ENCODE measurements at regions not wholly inside any gene's neighbourhood (a gene's known extent, or its start where the extent isn't known, plus 50 kb on each side); places are given as distances from the start of the nearest gene placed in this dataset.
"Not testable (repeated sequence)": the region's sequence is repeated elsewhere in the genome, so short reads cannot be mapped to it uniquely, and the experiment has no call there.

- Histone ChIP-seq H3K27ac (ENCODE audit: low read length) (no peak overlapping the region), H3K27me3 (ENCODE audit: control insufficient read depth, insufficient read depth, low read length) (no peaks in the 10 kb centered on the region), H3K4me3 (ENCODE audit: low read length) (no peak overlapping the region), H3K9me3 (ENCODE audit: control insufficient read depth, insufficient read depth, low read length) (no peaks in the 10 kb centered on the region), H3K4me1 (ENCODE audit: control insufficient read depth, insufficient read depth, low read length) (no peaks in the 10 kb centered on the region), H3K36me3 (ENCODE audit: control insufficient read depth, insufficient read depth, low read length) (no peaks in the 10 kb centered on the region)
- no CpG with 5 or more reads among the region's 1 CpG for WGBS (ENCODE audit: insufficient coverage, insufficient read length)
- DNase-seq (ENCODE audit: low read depth, low spot score): no peak
Observed at GRCh38 chr15:25605151-25605550, 166.3 kb upstream of the UBE3A start.

- DNase-seq (ENCODE audit: low read depth, low spot score): no peak
- H3K27me3 ChIP-seq (ENCODE audit: control insufficient read depth, insufficient read depth, low read length): no peaks in the 10 kb centered on the region
- H3K36me3 ChIP-seq (ENCODE audit: control insufficient read depth, insufficient read depth, low read length): no peaks in the 10 kb centered on the region
- H3K27ac ChIP-seq (ENCODE audit: low read length): no peak overlapping the region
- H3K4me3 ChIP-seq (ENCODE audit: low read length): no peak overlapping the region
- no CpG with 5 or more reads among the region's 1 CpG for WGBS (ENCODE audit: insufficient coverage, insufficient read length)
- no peaks in the 10 kb centered on the region for H3K9me3 ChIP-seq (ENCODE audit: control insufficient read depth, insufficient read depth, low read length)
- no peaks in the 10 kb centered on the region for H3K4me1 ChIP-seq (ENCODE audit: control insufficient read depth, insufficient read depth, low read length)
Observed at GRCh38 chr15:25600751-25601150, 161.9 kb upstream of the UBE3A start.

- H3K4me3 ChIP-seq (ENCODE audit: low read length): no peak overlapping the region
- no peak overlapping the region for H3K27ac ChIP-seq (ENCODE audit: low read length)
- DNase-seq (ENCODE audit: low read depth, low spot score): no peak
- no peaks in the 10 kb centered on the region for H3K4me1 ChIP-seq (ENCODE audit: control insufficient read depth, insufficient read depth, low read length)
- WGBS (ENCODE audit: insufficient coverage, insufficient read length): no CpG with 5 or more reads among the region's 5 CpGs
- H3K36me3 ChIP-seq (ENCODE audit: control insufficient read depth, insufficient read depth, low read length): no peaks in the 10 kb centered on the region
- H3K27me3 ChIP-seq (ENCODE audit: control insufficient read depth, insufficient read depth, low read length): no peaks in the 10 kb centered on the region
- no peaks in the 10 kb centered on the region for H3K9me3 ChIP-seq (ENCODE audit: control insufficient read depth, insufficient read depth, low read length)
Observed at GRCh38 chr15:25597571-25597970, 158.7 kb upstream of the UBE3A start.

GRCh38 chr15:25596644-25597562, 158.1 kb upstream of the UBE3A start:
- H3K27me3 ChIP-seq (ENCODE audit: control insufficient read depth, insufficient read depth, low read length): no peaks in the 10 kb centered on the region
- no peaks in the 10 kb centered on the region for H3K9me3 ChIP-seq (ENCODE audit: control insufficient read depth, insufficient read depth, low read length)
- no peaks in the 10 kb centered on the region for H3K36me3 ChIP-seq (ENCODE audit: control insufficient read depth, insufficient read depth, low read length)
- H3K4me1 ChIP-seq (ENCODE audit: control insufficient read depth, insufficient read depth, low read length): no peaks in the 10 kb centered on the region
- H3K4me3 ChIP-seq (ENCODE audit: low read length): no peak overlapping the region
- H3K27ac ChIP-seq (ENCODE audit: low read length): no peak overlapping the region
- WGBS (ENCODE audit: insufficient coverage, insufficient read length): no CpG with 5 or more reads among the region's 44 CpGs
- no peak for DNase-seq (ENCODE audit: low read depth, low spot score)

GRCh38 chr15:25587616-25588340, 149.0 kb upstream of the UBE3A start:
- H3K4me3 ChIP-seq (ENCODE audit: low read length): no peak overlapping the region
- H3K27ac ChIP-seq (ENCODE audit: low read length): no peak overlapping the region
- no CpG with 5 or more reads among the region's 7 CpGs for WGBS (ENCODE audit: insufficient coverage, insufficient read length)
- H3K36me3 ChIP-seq (ENCODE audit: control insufficient read depth, insufficient read depth, low read length): no peaks in the 10 kb centered on the region
- DNase-seq (ENCODE audit: low read depth, low spot score): no peak
- H3K27me3 ChIP-seq (ENCODE audit: control insufficient read depth, insufficient read depth, low read length): no peaks in the 10 kb centered on the region
- H3K9me3 ChIP-seq (ENCODE audit: control insufficient read depth, insufficient read depth, low read length): no peaks in the 10 kb centered on the region
- H3K4me1 ChIP-seq (ENCODE audit: control insufficient read depth, insufficient read depth, low read length): no peaks in the 10 kb centered on the region

GRCh38 chr15:25582886-25583285, 144.1 kb upstream of the UBE3A start:
- no peak for DNase-seq (ENCODE audit: low read depth, low spot score)
- Histone ChIP-seq H3K27ac (ENCODE audit: low read length) (no peak overlapping the region), H3K27me3 (ENCODE audit: control insufficient read depth, insufficient read depth, low read length) (no peaks in the 10 kb centered on the region), H3K4me3 (ENCODE audit: low read length) (no peak overlapping the region), H3K36me3 (ENCODE audit: control insufficient read depth, insufficient read depth, low read length) (no peaks in the 10 kb centered on the region), H3K9me3 (ENCODE audit: control insufficient read depth, insufficient read depth, low read length) (no peaks in the 10 kb centered on the region), H3K4me1 (ENCODE audit: control insufficient read depth, insufficient read depth, low read length) (no peaks in the 10 kb centered on the region)
- no CpG with 5 or more reads among the region's 4 CpGs for WGBS (ENCODE audit: insufficient coverage, insufficient read length)

GRCh38 chr15:25579127-25579526, 140.3 kb upstream of the UBE3A start:
- Histone ChIP-seq H3K27ac (ENCODE audit: low read length) (no peak overlapping the region), H3K36me3 (ENCODE audit: control insufficient read depth, insufficient read depth, low read length) (no peaks in the 10 kb centered on the region), H3K4me3 (ENCODE audit: low read length) (no peak overlapping the region), H3K9me3 (ENCODE audit: control insufficient read depth, insufficient read depth, low read length) (no peaks in the 10 kb centered on the region), H3K27me3 (ENCODE audit: control insufficient read depth, insufficient read depth, low read length) (no peaks in the 10 kb centered on the region), H3K4me1 (ENCODE audit: control insufficient read depth, insufficient read depth, low read length) (no peaks in the 10 kb centered on the region)
- DNase-seq (ENCODE audit: low read depth, low spot score): no peak
- no CpG with 5 or more reads among the region's 2 CpGs for whole genome bisulfite sequencing (ENCODE audit: insufficient coverage, insufficient read length)

GRCh38 chr15:25572191-25572590, 133.4 kb upstream of the UBE3A start:
- Histone ChIP-seq H3K4me3 (ENCODE audit: low read length) (no peak overlapping the region), H3K27me3 (ENCODE audit: control insufficient read depth, insufficient read depth, low read length) (no peaks in the 10 kb centered on the region), H3K27ac (ENCODE audit: low read length) (no peak overlapping the region), H3K4me1 (ENCODE audit: control insufficient read depth, insufficient read depth, low read length) (no peaks in the 10 kb centered on the region), H3K9me3 (ENCODE audit: control insufficient read depth, insufficient read depth, low read length) (no peaks in the 10 kb centered on the region), H3K36me3 (ENCODE audit: control insufficient read depth, insufficient read depth, low read length) (no peaks in the 10 kb centered on the region)
- DNase-seq (ENCODE audit: low read depth, low spot score): no peak
- no CpG with 5 or more reads among the region's 4 CpGs for WGBS (ENCODE audit: insufficient coverage, insufficient read length)

GRCh38 chr15:25568751-25569150, 129.9 kb upstream of the UBE3A start:
- no CpG with 5 or more reads among the region's 7 CpGs for WGBS (ENCODE audit: insufficient coverage, insufficient read length)

GRCh38 chr15:25566545-25566944, 127.7 kb upstream of the UBE3A start:
- H3K4me3 ChIP-seq (ENCODE audit: low read length); DNase-seq (ENCODE audit: low read depth, low spot score); H3K36me3 ChIP-seq (ENCODE audit: control insufficient read depth, insufficient read depth, low read length); H3K27ac ChIP-seq (ENCODE audit: low read length); H3K4me1 ChIP-seq (ENCODE audit: control insufficient read depth, insufficient read depth, low read length); H3K9me3 ChIP-seq (ENCODE audit: control insufficient read depth, insufficient read depth, low read length); H3K27me3 ChIP-seq (ENCODE audit: control insufficient read depth, insufficient read depth, low read length): not testable (repeated sequence)
- WGBS (ENCODE audit: insufficient coverage, insufficient read length): no CpG with 5 or more reads among the region's 6 CpGs

More at GRCh38 chr15:25568751-25569150, 129.9 kb upstream of the UBE3A start:
- no peaks in the 10 kb centered on the region for H3K4me1 ChIP-seq (ENCODE audit: control insufficient read depth, insufficient read depth, low read length)
- no peak overlapping the region for H3K27ac ChIP-seq (ENCODE audit: low read length)
- no peak overlapping the region for H3K4me3 ChIP-seq (ENCODE audit: low read length)
- no peaks in the 10 kb centered on the region for H3K27me3 ChIP-seq (ENCODE audit: control insufficient read depth, insufficient read depth, low read length)
- H3K9me3 ChIP-seq (ENCODE audit: control insufficient read depth, insufficient read depth, low read length): no peaks in the 10 kb centered on the region
- no peaks in the 10 kb centered on the region for H3K36me3 ChIP-seq (ENCODE audit: control insufficient read depth, insufficient read depth, low read length)
- DNase-seq (ENCODE audit: low read depth, low spot score): no peak
